ENCODE measurements at regions not wholly inside any gene's neighbourhood (a gene's known extent, or its start where the extent isn't known, plus 50 kb on each side); places are given as distances from the start of the nearest gene placed in this dataset.

DNA sequence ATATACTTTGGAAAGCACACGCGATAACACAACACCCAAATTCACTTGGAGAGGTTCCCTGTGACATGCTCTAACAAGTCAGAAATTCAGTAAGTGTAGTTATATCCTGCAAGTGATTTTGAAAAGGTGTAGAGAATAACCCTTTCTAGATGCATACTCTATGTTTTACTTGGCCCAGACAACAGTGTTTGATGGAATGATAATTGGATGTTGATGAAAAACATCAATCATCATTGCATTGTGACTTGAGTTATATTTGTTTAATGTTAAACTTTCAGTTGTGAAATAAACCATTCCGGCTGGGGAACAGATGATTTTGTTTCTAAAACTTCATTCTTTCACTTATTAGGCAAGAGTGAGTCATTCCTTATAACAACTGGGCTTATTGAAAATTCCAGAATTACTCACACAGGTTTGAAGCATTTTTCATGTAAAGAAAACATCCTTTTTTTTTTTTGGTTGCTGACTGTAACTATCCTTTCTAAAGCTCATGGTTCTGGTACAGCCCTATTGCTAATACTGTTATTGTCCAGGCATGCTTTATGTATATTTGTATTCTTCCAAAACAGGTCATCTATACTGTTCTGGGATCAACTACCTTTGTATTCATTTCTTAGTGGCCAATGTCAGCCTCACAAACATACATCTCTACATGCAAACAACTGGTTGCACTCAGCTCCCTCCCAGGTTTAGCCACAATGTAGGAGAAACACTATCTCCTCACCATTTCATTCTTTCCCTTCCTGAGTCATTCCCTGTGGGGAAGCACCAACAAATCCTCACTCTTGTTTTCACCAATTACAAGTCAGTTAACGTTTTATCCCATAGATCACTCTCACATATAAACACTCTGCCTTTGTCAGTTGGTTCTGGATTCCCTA is 121.2 kb upstream of the LRIG3 start:
- peak overlapping the region; percentile 57 for H3K27ac ChIP-seq (ENCODE audit: low read length)

DNA sequence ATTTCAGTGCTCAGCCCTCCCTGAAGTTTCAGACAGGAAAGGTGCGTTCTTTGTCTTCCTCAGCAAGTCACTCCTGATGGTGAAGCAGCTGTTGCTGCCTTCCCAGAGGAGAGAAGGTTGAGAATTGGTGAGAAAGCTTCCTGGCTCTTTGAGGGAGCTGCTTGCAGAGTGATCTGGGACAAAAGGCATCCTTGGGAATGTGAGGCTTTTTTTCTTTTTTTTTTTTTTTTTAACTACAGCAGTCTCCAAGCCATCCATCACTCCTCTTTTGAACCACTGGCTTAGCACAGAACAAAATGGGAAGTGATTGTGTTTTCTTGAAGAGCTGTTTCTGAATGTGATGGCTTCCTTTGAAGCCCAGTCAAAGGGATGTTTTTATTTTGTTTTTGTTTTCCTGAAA is 120.4 kb upstream of the LRIG3 start:
- WGBS (ENCODE audit: insufficient coverage) = 20% methylated on average over 1 of the region's 1 CpG
- Histone ChIP-seq H3K4me1 (ENCODE audit: control insufficient read depth, insufficient read depth, low read length) (peaks cover 2% of the 10 kb centered on the region), H3K9me3 (replicated peaks; ENCODE audit: control insufficient read depth, low read depth, low read length) (no peaks in the 10 kb centered on the region), H3K36me3 (ENCODE audit: control insufficient read depth, insufficient read depth, low read length) (no peaks in the 10 kb centered on the region), H3K4me3 (ENCODE audit: low read length) (no peak overlapping the region), H3K27ac (ENCODE audit: low read length) (peak overlapping the region; percentile 57), H3K27me3 (ENCODE audit: control insufficient read depth, insufficient read depth, low read length) (no peaks in the 10 kb centered on the region)
- DNase-seq = peak; percentile 65

More for the DNA sequence above, 121.2 kb upstream of the LRIG3 start:
- WGBS (ENCODE audit: insufficient coverage) = 38% methylated on average over 1 of the region's 4 CpGs
- Histone ChIP-seq H3K36me3 (ENCODE audit: control insufficient read depth, insufficient read depth, low read length) (no peaks in the 10 kb centered on the region), H3K27me3 (ENCODE audit: control insufficient read depth, insufficient read depth, low read length) (no peaks in the 10 kb centered on the region), H3K4me1 (ENCODE audit: control insufficient read depth, insufficient read depth, low read length) (peaks cover 2% of the 10 kb centered on the region), H3K9me3 (replicated peaks; ENCODE audit: control insufficient read depth, low read depth, low read length) (no peaks in the 10 kb centered on the region), H3K4me3 (ENCODE audit: low read length) (no peak overlapping the region)
- DNase-seq = peak; percentile 81

DNA sequence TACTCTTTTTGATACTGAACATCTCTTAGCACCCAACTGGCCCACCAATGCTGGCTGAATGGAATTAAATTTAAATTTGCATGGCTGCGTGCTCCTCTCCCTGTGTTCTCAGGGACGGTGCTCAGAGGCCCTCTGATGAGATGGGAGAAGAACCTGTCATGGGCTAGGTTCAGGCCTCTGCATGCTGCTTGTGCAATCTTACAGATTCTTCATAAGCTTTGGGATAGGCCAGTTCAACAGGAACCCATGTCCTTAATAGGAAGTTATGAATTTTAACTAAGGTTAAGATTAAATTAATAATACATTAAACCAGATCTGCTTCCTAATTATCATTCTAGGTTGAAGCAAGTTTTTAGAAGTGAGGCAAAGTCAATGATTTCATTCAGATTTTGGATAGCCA is 119.7 kb upstream of the LRIG3 start:
- Histone ChIP-seq H3K27me3 (ENCODE audit: control insufficient read depth, insufficient read depth, low read length) (no peaks in the 10 kb centered on the region), H3K27ac (ENCODE audit: low read length) (no peak overlapping the region), H3K9me3 (replicated peaks; ENCODE audit: control insufficient read depth, low read depth, low read length) (no peaks in the 10 kb centered on the region), H3K4me3 (ENCODE audit: low read length) (no peak overlapping the region), H3K4me1 (ENCODE audit: control insufficient read depth, insufficient read depth, low read length) (peaks cover 2% of the 10 kb centered on the region), H3K36me3 (ENCODE audit: control insufficient read depth, insufficient read depth, low read length) (no peaks in the 10 kb centered on the region)
- DNase-seq = no peak
- WGBS (ENCODE audit: insufficient coverage) = no CpG with 5 or more reads among the region's 2 CpGs

GRCh38 chr12:59039005-59039404 is 118.7 kb upstream of the LRIG3 start:
- DNase-seq = no peak
- no peaks in the 10 kb centered on the region for H3K36me3 ChIP-seq (ENCODE audit: control insufficient read depth, insufficient read depth, low read length)
- H3K9me3 ChIP-seq (replicated peaks; ENCODE audit: control insufficient read depth, low read depth, low read length) = no peaks in the 10 kb centered on the region
- no peak overlapping the region for H3K27ac ChIP-seq (ENCODE audit: low read length)
- H3K27me3 ChIP-seq (ENCODE audit: control insufficient read depth, insufficient read depth, low read length) = no peaks in the 10 kb centered on the region
- no peak overlapping the region for H3K4me3 ChIP-seq (ENCODE audit: low read length)
- peaks cover 2% of the 10 kb centered on the region for H3K4me1 ChIP-seq (ENCODE audit: control insufficient read depth, insufficient read depth, low read length)
- no CpG with 5 or more reads among the region's 2 CpGs for WGBS (ENCODE audit: insufficient coverage)

- no peaks in the 10 kb centered on the region for H3K27me3 ChIP-seq (ENCODE audit: control insufficient read depth, insufficient read depth, low read length)
- no peak overlapping the region for H3K27ac ChIP-seq (ENCODE audit: low read length)
- H3K4me1 ChIP-seq (ENCODE audit: control insufficient read depth, insufficient read depth, low read length) = peaks cover 2% of the 10 kb centered on the region
- DNase-seq = no peak
- no peaks in the 10 kb centered on the region for H3K9me3 ChIP-seq (replicated peaks; ENCODE audit: control insufficient read depth, low read depth, low read length)
- no peaks in the 10 kb centered on the region for H3K36me3 ChIP-seq (ENCODE audit: control insufficient read depth, insufficient read depth, low read length)
- 48% methylated on average over 2 of the region's 5 CpGs for WGBS (ENCODE audit: insufficient coverage)
- H3K4me3 ChIP-seq (ENCODE audit: low read length) = no peak overlapping the region
These were observed 116.9 kb upstream of the LRIG3 start for GRCh38 chr12:59036973-59037762.

DNA sequence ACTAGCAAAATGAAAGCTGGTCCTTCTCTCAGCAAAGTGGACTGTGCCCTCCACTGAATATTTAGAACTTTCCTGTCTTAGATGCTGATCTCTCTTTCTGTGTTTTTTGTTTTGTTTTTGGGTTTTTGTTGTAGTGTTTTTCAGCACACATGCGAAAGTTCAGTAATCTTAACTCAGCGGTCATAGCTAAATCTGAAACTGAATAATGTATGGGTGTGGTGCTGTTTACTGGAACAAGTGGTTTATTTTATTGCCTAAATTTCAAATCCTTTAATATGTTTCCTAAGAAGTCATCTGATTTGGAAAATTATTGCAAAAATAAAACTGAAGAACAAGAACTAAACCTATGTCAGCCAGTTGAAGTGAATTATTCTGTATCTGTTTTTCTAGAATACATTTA is 116.0 kb upstream of the LRIG3 start:
- H3K4me1 ChIP-seq (ENCODE audit: control insufficient read depth, insufficient read depth, low read length) = peaks cover 2% of the 10 kb centered on the region
- no peaks in the 10 kb centered on the region for H3K36me3 ChIP-seq (ENCODE audit: control insufficient read depth, insufficient read depth, low read length)
- no CpG with 5 or more reads among the region's 2 CpGs for WGBS (ENCODE audit: insufficient coverage)
- DNase-seq = peak; percentile 59
- H3K27me3 ChIP-seq (ENCODE audit: control insufficient read depth, insufficient read depth, low read length) = no peaks in the 10 kb centered on the region
- no peak overlapping the region for H3K4me3 ChIP-seq (ENCODE audit: low read length)
- H3K27ac ChIP-seq (ENCODE audit: low read length) = no peak overlapping the region
- no peaks in the 10 kb centered on the region for H3K9me3 ChIP-seq (replicated peaks; ENCODE audit: control insufficient read depth, low read depth, low read length)

DNA sequence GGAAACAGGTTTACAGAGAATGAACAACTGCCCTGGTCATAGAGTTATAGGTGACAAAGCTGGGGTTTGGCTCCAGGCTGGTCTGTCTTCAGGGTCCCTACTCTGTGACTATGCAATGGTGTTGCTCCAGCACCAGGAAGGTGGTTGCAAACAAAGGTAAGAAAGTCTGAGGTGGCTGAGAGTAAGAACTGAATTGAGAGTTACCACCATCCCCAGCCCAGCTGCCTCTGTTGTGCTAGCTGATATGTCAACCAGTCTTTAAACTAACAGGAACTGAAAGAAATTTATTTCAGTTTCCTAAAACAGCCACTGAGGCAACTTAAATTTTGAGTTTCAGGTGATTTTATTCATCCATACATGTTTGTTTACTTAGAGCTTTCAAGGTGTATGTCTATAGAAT is 111.0 kb upstream of the LRIG3 start:
- Histone ChIP-seq H3K36me3 (ENCODE audit: control insufficient read depth, insufficient read depth, low read length) (no peaks in the 10 kb centered on the region), H3K27ac (ENCODE audit: low read length) (no peak overlapping the region), H3K27me3 (ENCODE audit: control insufficient read depth, insufficient read depth, low read length) (no peaks in the 10 kb centered on the region), H3K4me1 (ENCODE audit: control insufficient read depth, insufficient read depth, low read length) (no peaks in the 10 kb centered on the region), H3K9me3 (replicated peaks; ENCODE audit: control insufficient read depth, low read depth, low read length) (no peaks in the 10 kb centered on the region), H3K4me3 (ENCODE audit: low read length) (no peak overlapping the region)
- DNase-seq = no peak

DNA sequence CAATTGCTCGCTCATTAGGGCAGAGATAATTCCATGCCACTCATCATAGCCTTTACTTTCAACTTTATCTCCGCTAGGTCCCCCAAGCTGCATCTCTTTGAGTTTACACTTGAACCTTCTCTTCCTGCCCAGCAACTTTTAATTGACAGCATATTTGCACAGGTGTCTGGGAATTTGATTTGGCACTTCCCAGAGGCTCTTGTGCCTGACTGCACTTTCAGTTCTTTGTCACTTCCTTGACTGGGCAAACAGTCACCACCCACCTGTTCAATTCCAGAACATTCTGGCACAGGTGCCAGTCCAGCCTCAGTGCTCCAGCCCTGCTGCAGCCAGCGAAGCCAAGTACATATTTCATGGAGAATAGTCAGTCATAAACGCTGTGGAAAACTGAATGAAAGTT is 110.1 kb upstream of the LRIG3 start:
- DNase-seq = no peak
- H3K27ac ChIP-seq (ENCODE audit: low read length) = no peak overlapping the region
- no peaks in the 10 kb centered on the region for H3K36me3 ChIP-seq (ENCODE audit: control insufficient read depth, insufficient read depth, low read length)
- no peaks in the 10 kb centered on the region for H3K4me1 ChIP-seq (ENCODE audit: control insufficient read depth, insufficient read depth, low read length)
- H3K9me3 ChIP-seq (replicated peaks; ENCODE audit: control insufficient read depth, low read depth, low read length) = no peaks in the 10 kb centered on the region
- H3K27me3 ChIP-seq (ENCODE audit: control insufficient read depth, insufficient read depth, low read length) = no peaks in the 10 kb centered on the region
- H3K4me3 ChIP-seq (ENCODE audit: low read length) = no peak overlapping the region
- 66% methylated on average over 4 of the region's 4 CpGs for WGBS (ENCODE audit: insufficient coverage)

DNA sequence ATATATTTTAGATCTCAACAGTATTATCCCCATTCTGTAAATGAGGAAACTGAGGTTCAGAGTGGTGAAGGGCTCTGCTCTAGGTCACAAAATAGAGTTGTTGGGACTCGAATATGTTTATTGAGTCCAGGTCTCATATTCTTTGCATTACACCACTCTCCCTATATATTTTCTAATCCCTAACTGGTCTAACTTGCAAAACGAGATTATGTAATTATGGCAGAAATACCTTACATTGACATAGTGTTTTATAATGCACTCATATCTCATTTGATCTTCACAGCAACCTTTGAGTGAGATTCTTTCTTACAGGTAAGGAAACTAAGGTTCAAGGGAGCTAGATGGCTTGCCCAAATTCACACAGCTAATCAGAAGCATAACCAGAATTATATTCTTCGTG is 106.9 kb upstream of the LRIG3 start:
- no peak overlapping the region for H3K4me3 ChIP-seq (ENCODE audit: low read length)
- WGBS (ENCODE audit: insufficient coverage) = no CpG with 5 or more reads among the region's 3 CpGs
- no peaks in the 10 kb centered on the region for H3K4me1 ChIP-seq (ENCODE audit: control insufficient read depth, insufficient read depth, low read length)
- no peaks in the 10 kb centered on the region for H3K9me3 ChIP-seq (replicated peaks; ENCODE audit: control insufficient read depth, low read depth, low read length)
- H3K36me3 ChIP-seq (ENCODE audit: control insufficient read depth, insufficient read depth, low read length) = no peaks in the 10 kb centered on the region
- no peak overlapping the region for H3K27ac ChIP-seq (ENCODE audit: low read length)
- H3K27me3 ChIP-seq (ENCODE audit: control insufficient read depth, insufficient read depth, low read length) = no peaks in the 10 kb centered on the region
- no peak for DNase-seq

- 50% methylated on average over 2 of the region's 4 CpGs for WGBS (ENCODE audit: insufficient coverage)
- H3K9me3 ChIP-seq (replicated peaks; ENCODE audit: control insufficient read depth, low read depth, low read length) = no peaks in the 10 kb centered on the region
- no peaks in the 10 kb centered on the region for H3K4me1 ChIP-seq (ENCODE audit: control insufficient read depth, insufficient read depth, low read length)
- no peaks in the 10 kb centered on the region for H3K27me3 ChIP-seq (ENCODE audit: control insufficient read depth, insufficient read depth, low read length)
- H3K4me3 ChIP-seq (ENCODE audit: low read length) = no peak overlapping the region
- no peak overlapping the region for H3K27ac ChIP-seq (ENCODE audit: low read length)
- H3K36me3 ChIP-seq (ENCODE audit: control insufficient read depth, insufficient read depth, low read length) = no peaks in the 10 kb centered on the region
- no peak for DNase-seq
These were observed 103.6 kb upstream of the LRIG3 start for GRCh38 chr12:59023861-59024424.
